Gastrocnemius medialis (tissue), 4 donors: ENCODE measurements at regions not wholly inside any gene's neighbourhood (a gene's known extent, or its start where the extent isn't known, plus 50 kb on each side); places are given as distances from the start of the nearest gene placed in this dataset.

Experiments
- ATAC-seq, 2 donors: fragments of 150-250 bp; one replicate each; pipeline ENCODE4 v1.9.1; 2016
- DNase-seq, 2 donors: peaks; one replicate each; pipeline ENCODE4 v3.0.0-alpha.2; 2019
- H3K27ac ChIP-seq, 4 donors: fragments of 200-600 bp; sonication (generic); 1 replicate in 1 of 4; 2 replicates in 3 of 4; pipeline ENCODE4 v1.5.1; 2016 to 2018; ENCODE audit warnings: mild to moderate bottlenecking in 2 of 4, moderate library complexity in 1 of 4
- H3K27me3 ChIP-seq, 3 donors: fragments of 200-600 bp; sonication (generic) in 2 of 3; 1 replicate in 1 of 3; 2 replicates in 2 of 3; pipeline versions ENCODE4 v1.5.1 to v1.6.0; 2016 to 2019; ENCODE audit warnings: mild to moderate bottlenecking in 1 of 3, moderate library complexity in 1 of 3
- H3K36me3 ChIP-seq, 2 donors: fragments of 200-600 bp; sonication (generic) in 1 of 2; one replicate each; pipeline ENCODE4 v1.5.1; 2017 to 2018
- H3K4me1 ChIP-seq, 2 donors: fragments of 200-600 bp; sonication (generic) in 1 of 2; one replicate each; pipeline ENCODE4 v1.5.1; 2016 to 2017; ENCODE audit warnings: mild to moderate bottlenecking in 2 of 2
- H3K4me3 ChIP-seq, 4 donors: fragments of 200-600 bp; sonication (generic) in 3 of 4; 1 replicate in 1 of 4; 2 replicates in 3 of 4; pipeline ENCODE4 v1.5.1; 2016 to 2019; ENCODE audit warnings: mild to moderate bottlenecking in 2 of 4
- H3K9me3 ChIP-seq, 3 donors: fragments of 200-600 bp; sonication (generic) in 2 of 3; 1 replicate in 1 of 3; 2 replicates in 2 of 3; pipeline ENCODE4 v1.5.1; 2016 to 2019
- POLR2A ChIP-seq, 2 donors: fragments of 450-650 bp; IDR thresholded peaks; one replicate each; pipeline ENCODE4 v1.6.1; 2017; ENCODE audit warnings: antibody characterized with exemption in 2 of 2, mild to moderate bottlenecking in 2 of 2, moderate library complexity in 2 of 2
- in situ Hi-C, 4 donors: fragments of 200-750 bp; cut with MboI; loops; one replicate each; pipeline versions ENCODE4 v1.15.0 to v1.8.0; 2017; ENCODE audit warnings: low sequenced_read_pairs in 4 of 4
- intact Hi-C: fragments of 100-400 bp; cut with DNase I; formaldehyde crosslinking; loops from one replicate; pipeline ENCODE4 v1.15.1; 2023; ENCODE audit warnings: low total_unique reads
- TF ChIP-seq, protein P1 (sequence below), 5 experiments: fragments of 450-650 bp in 3 of 5; fragments of 200-600 bp in 2 of 5; sonication (generic) in 2 of 5; IDR thresholded peaks in 4 of 5; conservative IDR thresholded peaks in 1 of 5; 1 replicate in 4 of 5; 2 replicates in 1 of 5; pipeline ENCODE4 v1.5.1; 2016 to 2019; ENCODE audit warnings: antibody characterized with exemption in 5 of 5, mild to moderate bottlenecking in 3 of 5, moderate library complexity in 3 of 5

DNA sequence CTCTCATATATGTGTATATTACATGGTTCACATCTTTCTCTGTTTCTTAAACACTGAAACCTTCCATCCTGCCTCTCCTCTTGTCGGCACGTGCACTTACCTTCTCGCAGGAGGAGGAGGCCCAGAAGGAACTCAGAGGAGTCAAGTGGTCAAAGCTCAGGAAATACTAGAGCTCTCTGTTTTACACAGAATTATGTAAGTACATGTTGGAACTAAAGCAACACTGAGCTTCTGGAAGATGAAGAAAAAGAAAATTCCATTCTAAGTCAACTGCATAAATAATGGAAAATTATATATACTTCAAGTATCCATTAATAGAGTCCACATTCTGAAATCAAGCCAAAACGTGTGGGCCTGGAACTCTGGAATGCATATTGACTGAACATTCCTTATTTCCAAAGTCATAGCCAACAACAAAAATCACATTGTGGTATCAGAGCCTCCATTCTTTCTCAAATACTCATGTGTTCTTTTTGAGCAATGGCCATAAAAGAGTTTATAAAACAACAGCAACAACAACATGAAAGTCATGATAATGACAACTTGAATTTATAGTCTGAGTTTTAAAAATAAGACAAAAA lies 121.5 kb upstream of the RAI14 start:
- in situ Hi-C loops = no loop called here
- ATAC-seq = no peak
- Histone ChIP-seq H3K4me1 (no peaks in the 10 kb centered on the region), H3K27me3 (no peaks in the 10 kb centered on the region), H3K36me3 (no peaks in the 10 kb centered on the region), H3K4me3 (no peak overlapping the region), H3K9me3 (no peaks in the 10 kb centered on the region), H3K27ac (no peak overlapping the region)
- intact Hi-C loops = no loop called here
- DNase-seq = no peak
- TF ChIP-seq POLR2A (IDR thresholded peaks at IDR 0.05) = no peak
- TF ChIP-seq, protein P1, sequence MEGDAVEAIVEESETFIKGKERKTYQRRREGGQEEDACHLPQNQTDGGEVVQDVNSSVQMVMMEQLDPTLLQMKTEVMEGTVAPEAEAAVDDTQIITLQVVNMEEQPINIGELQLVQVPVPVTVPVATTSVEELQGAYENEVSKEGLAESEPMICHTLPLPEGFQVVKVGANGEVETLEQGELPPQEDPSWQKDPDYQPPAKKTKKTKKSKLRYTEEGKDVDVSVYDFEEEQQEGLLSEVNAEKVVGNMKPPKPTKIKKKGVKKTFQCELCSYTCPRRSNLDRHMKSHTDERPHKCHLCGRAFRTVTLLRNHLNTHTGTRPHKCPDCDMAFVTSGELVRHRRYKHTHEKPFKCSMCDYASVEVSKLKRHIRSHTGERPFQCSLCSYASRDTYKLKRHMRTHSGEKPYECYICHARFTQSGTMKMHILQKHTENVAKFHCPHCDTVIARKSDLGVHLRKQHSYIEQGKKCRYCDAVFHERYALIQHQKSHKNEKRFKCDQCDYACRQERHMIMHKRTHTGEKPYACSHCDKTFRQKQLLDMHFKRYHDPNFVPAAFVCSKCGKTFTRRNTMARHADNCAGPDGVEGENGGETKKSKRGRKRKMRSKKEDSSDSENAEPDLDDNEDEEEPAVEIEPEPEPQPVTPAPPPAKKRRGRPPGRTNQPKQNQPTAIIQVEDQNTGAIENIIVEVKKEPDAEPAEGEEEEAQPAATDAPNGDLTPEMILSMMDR (IDR thresholded peaks at IDR 0.05 in 4 of 5, conservative IDR thresholded peaks at IDR 0.05 in 1 of 5) = no peak

DNA sequence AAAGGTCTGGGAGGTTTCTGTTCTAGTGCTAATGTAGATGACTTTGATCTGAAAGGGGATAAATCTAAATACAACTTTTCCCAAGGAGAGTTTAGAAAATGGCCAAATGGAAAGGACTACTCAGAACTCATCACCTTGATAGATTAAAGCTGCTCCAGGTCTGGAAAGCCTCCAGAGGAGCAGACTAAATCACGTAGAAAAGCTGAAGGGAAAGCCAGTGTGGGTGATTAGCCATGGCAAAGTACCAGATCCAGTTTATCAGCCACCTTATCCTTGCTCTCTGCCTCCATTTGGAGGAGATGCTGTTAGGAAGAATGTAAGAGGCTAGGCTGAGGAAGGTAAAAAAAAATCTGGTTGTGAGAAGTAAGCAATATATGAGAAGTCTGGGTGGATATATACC lies 120.7 kb upstream of the RAI14 start:
- in situ Hi-C loops = no loop called here

GRCh38 chr5:34535944-34536623 lies 120.0 kb upstream of the RAI14 start:
- Histone ChIP-seq H3K27ac (no peak overlapping the region), H3K4me1 (no peaks in the 10 kb centered on the region), H3K9me3 (no peaks in the 10 kb centered on the region), H3K4me3 (no peak overlapping the region), H3K36me3 (no peaks in the 10 kb centered on the region), H3K27me3 (no peaks in the 10 kb centered on the region)
- TF ChIP-seq, protein P1 (IDR thresholded peaks at IDR 0.05 in 4 of 5, conservative IDR thresholded peaks at IDR 0.05 in 1 of 5) = no peak
- TF ChIP-seq POLR2A (IDR thresholded peaks at IDR 0.05) = no peak
- intact Hi-C loops (no loop called here), in situ Hi-C loops (no loop called here)
- no peak for DNase-seq
- ATAC-seq = no peak

More for the DNA sequence above, 120.7 kb upstream of the RAI14 start:
- TF ChIP-seq, protein P1 (IDR thresholded peaks at IDR 0.05 in 4 of 5, conservative IDR thresholded peaks at IDR 0.05 in 1 of 5) = no peak
- TF ChIP-seq POLR2A (IDR thresholded peaks at IDR 0.05) = no peak
- H3K27me3 ChIP-seq = no peaks in the 10 kb centered on the region
- ATAC-seq (no peak), DNase-seq (no peak)
- intact Hi-C loops = no loop called here
- H3K9me3 ChIP-seq = no peaks in the 10 kb centered on the region
- no peak overlapping the region for H3K27ac ChIP-seq
- H3K36me3 ChIP-seq = no peaks in the 10 kb centered on the region
- no peaks in the 10 kb centered on the region for H3K4me1 ChIP-seq
- H3K4me3 ChIP-seq = no peak overlapping the region

DNA sequence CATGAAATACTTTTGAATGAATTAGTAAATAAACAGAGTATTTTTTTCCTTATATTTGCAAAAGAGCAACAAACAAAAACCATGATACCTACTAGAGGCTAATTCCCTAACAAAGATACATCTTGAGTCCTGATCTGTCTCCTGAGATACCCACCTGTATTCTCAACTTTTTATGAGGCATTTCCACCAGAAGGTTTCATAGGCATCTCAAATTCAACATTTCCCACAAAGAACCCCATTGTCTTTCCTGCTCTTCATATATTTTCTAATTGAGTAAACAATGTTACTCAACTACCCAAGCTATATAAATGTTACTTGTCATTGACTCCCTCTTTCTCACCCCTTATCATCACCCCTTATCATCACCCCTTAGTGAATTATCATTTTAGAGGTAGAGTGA lies 119.4 kb upstream of the RAI14 start:
- ATAC-seq (no peak), DNase-seq (no peak)
- TF ChIP-seq, protein P1 (IDR thresholded peaks at IDR 0.05 in 4 of 5, conservative IDR thresholded peaks at IDR 0.05 in 1 of 5) = no peak
- TF ChIP-seq POLR2A (IDR thresholded peaks at IDR 0.05) = no peak
- intact Hi-C loops = no loop called here
- H3K27ac ChIP-seq = no peak overlapping the region
- no peaks in the 10 kb centered on the region for H3K4me1 ChIP-seq
- no peaks in the 10 kb centered on the region for H3K27me3 ChIP-seq
- H3K9me3 ChIP-seq = no peaks in the 10 kb centered on the region
- H3K36me3 ChIP-seq = no peaks in the 10 kb centered on the region
- in situ Hi-C loops = no loop called here
- H3K4me3 ChIP-seq = no peak overlapping the region
